ENCODE measurements at regions not wholly inside any gene's neighbourhood (a gene's known extent, or its start where the extent isn't known, plus 50 kb on each side); places are given as distances from the start of the nearest gene placed in this dataset.

- DNase-seq (ENCODE audit: low read depth, low spot score) (no peak), FAIRE-seq (no peak)
- H2AFZ ChIP-seq (ENCODE audit: low read depth, low read length) = no peak overlapping the region
- TF ChIP-seq FOS (IDR thresholded peaks at IDR 0.05; ENCODE audit: borderline replicate concordance, insufficient read depth, low read length) (no peak), JUN (IDR thresholded peaks at IDR 0.05; ENCODE audit: borderline replicate concordance, insufficient read depth, insufficient read length, low read depth) (no peak), GATA2 (IDR thresholded peaks at IDR 0.05; ENCODE audit: insufficient read depth, insufficient read length, low read depth, low read length) (no peak), MYC (IDR thresholded peaks at IDR 0.05; ENCODE audit: low read depth, low read length) (no peak), CTCF (IDR thresholded peaks at IDR 0.05; ENCODE audit: extremely low read depth in 1 of 2, insufficient read depth in 1 of 2, low read depth in 1 of 2, low read length in 2 of 2) (no peak), MAX (IDR thresholded peaks at IDR 0.05; ENCODE audit: insufficient read depth, insufficient read length) (no peak), POLR2AphosphoS5 (IDR thresholded peaks at IDR 0.05; ENCODE audit: insufficient read depth, low read depth, low read length) (no peak), EZH2 (IDR thresholded peaks at IDR 0.05; ENCODE audit: borderline replicate concordance, low read depth, low read length, severe bottlenecking) (no peak), POLR2A (IDR thresholded peaks at IDR 0.05; ENCODE audit: low read depth, low read length) (no peak)
- no peak overlapping the region for H3K27ac ChIP-seq (ENCODE audit: insufficient read depth, low read depth, low read length)
- no peak overlapping the region for H3K9ac ChIP-seq (replicated peaks; ENCODE audit: extremely low read depth, insufficient read depth, low read length)
- no peaks in the 10 kb centered on the region for H3K4me1 ChIP-seq (ENCODE audit: control insufficient read depth, extremely low read depth, insufficient read depth, low read length)
- POLR2A ChIA-PET = no interaction called here
- no peaks in the 10 kb centered on the region for H4K20me1 ChIP-seq (replicated peaks; ENCODE audit: control insufficient read depth, extremely low read depth, insufficient read depth, low read length)
- no peaks in the 10 kb centered on the region for H3K36me3 ChIP-seq (ENCODE audit: control insufficient read depth in 2 of 2, extremely low read depth in 1 of 2, insufficient read depth in 2 of 2, low read length in 2 of 2)
- no peaks in the 10 kb centered on the region for H3K9me1 ChIP-seq (replicated peaks; ENCODE audit: control insufficient read depth, extremely low read depth, insufficient read depth, low read length)
- no TSS peak for BruUV-seq (replicated peaks)
- no peaks in the 10 kb centered on the region for H3K9me3 ChIP-seq (replicated peaks; ENCODE audit: control insufficient read depth, insufficient read depth, low read length)
- H3K4me2 ChIP-seq (ENCODE audit: insufficient read depth, low read length) = no peak overlapping the region
- intact Hi-C loops (cut with micrococcal nuclease) (no loop called here), dilution Hi-C loops (cut with MboI; ENCODE audit: extremely low pct_ligation_motif_present, low sequenced_read_pairs) (no loop called here)
- H3K4me3 ChIP-seq (replicated peaks in 1 of 3; ENCODE audit: insufficient read depth in 1 of 3, low read depth in 1 of 3, low read length in 3 of 3) = no peak overlapping the region
- no peaks in the 10 kb centered on the region for H3K27me3 ChIP-seq (ENCODE audit: control insufficient read depth in 2 of 2, insufficient read depth in 2 of 2, low read length in 2 of 2)
- CTCF ChIA-PET = no interaction called here
- H3K79me2 ChIP-seq (ENCODE audit: control insufficient read depth, insufficient read depth, low read length) = no peaks in the 10 kb centered on the region
Observed at GRCh38 chr2:13110825-13111224, 394.1 kb downstream of the TRIB2 start.

All from endothelial cell of umbilical vein (primary cell).